HG02798 (cell line): ENCODE measurements at regions not wholly inside any gene's neighbourhood (a gene's known extent, or its start where the extent isn't known, plus 50 kb on each side); places are given as distances from the start of the nearest gene placed in this dataset.
A peak's percentile ranks its signal among the peaks of the same experiment; 100 is the strongest.

ENCODE experiments used
- ATAC-seq: cut with Tn5 transposase; IDR thresholded peaks from one replicate; pipeline ENCODE4 v1.9.1; 2021; ENCODE audit warnings: mild to moderate bottlenecking; ENCODE audit not compliant: unreplicated experiment, poor library complexity

GRCh38 chr1:235027076-235027861, 101.4 kb downstream of the TOMM20 start:
- ATAC-seq: no peak

- no peak for ATAC-seq
Observed at GRCh38 chr1:235025422-235025984, 103.1 kb downstream of the TOMM20 start.

- ATAC-seq: no peak
Observed at GRCh38 chr1:235024711-235025421, 103.8 kb downstream of the TOMM20 start.

- no peak for ATAC-seq
Observed at GRCh38 chr1:235023711-235024439, 104.8 kb downstream of the TOMM20 start.

GRCh38 chr1:235022981-235023710, 105.5 kb downstream of the TOMM20 start:
- ATAC-seq: peak; percentile 46

GRCh38 chr1:235022341-235022980, 106.2 kb downstream of the TOMM20 start:
- no peak for ATAC-seq

GRCh38 chr1:235021815-235022214, 106.8 kb downstream of the TOMM20 start:
- ATAC-seq: no peak

GRCh38 chr1:235021321-235021720, 107.3 kb downstream of the TOMM20 start:
- ATAC-seq: no peak

GRCh38 chr1:235019961-235020360, 108.7 kb downstream of the TOMM20 start:
- ATAC-seq: no peak

- ATAC-seq: no peak
Observed at GRCh38 chr1:235019471-235019870, 109.2 kb downstream of the TOMM20 start.

GRCh38 chr1:235018720-235019444, 109.8 kb downstream of the TOMM20 start:
- no peak for ATAC-seq

- no peak for ATAC-seq
Observed at GRCh38 chr1:235018161-235018560, 110.5 kb downstream of the TOMM20 start.

- no peak for ATAC-seq
Observed at GRCh38 chr1:235017719-235018118, 110.9 kb downstream of the TOMM20 start.

GRCh38 chr1:235017191-235017590, 111.4 kb downstream of the TOMM20 start:
- ATAC-seq: no peak

GRCh38 chr1:235015291-235015985, 113.2 kb downstream of the TOMM20 start:
- peak; percentile 38 for ATAC-seq

- ATAC-seq: no peak
Observed at GRCh38 chr1:235014756-235015155, 113.9 kb downstream of the TOMM20 start.

GRCh38 chr1:235013512-235013911, 115.1 kb downstream of the TOMM20 start:
- no peak for ATAC-seq

GRCh38 chr1:235012436-235013210, 116.0 kb downstream of the TOMM20 start:
- ATAC-seq: no peak
